Neuron (in vitro differentiated cells): ENCODE measurements at regions not wholly inside any gene's neighbourhood (a gene's known extent, or its start where the extent isn't known, plus 50 kb on each side); places are given as distances from the start of the nearest gene placed in this dataset.

Experiments
- H2AFZ ChIP-seq: one replicate; pipeline ENCODE4 v1.6.1; 2013; ENCODE audit warnings: low read depth, mild to moderate bottlenecking, inconsistent platforms, low read length, moderate library complexity
- H3K27me3 ChIP-seq: one replicate; pipeline ENCODE4 v1.6.1; 2013; ENCODE audit warnings: low read length; ENCODE audit not compliant: insufficient read depth
- H3K36me3 ChIP-seq: one replicate; pipeline ENCODE4 v1.6.1; 2013; ENCODE audit warnings: low read length; ENCODE audit not compliant: insufficient read depth
- H3K4me1 ChIP-seq: one replicate; pipeline ENCODE4 v1.6.1; 2013; ENCODE audit warnings: low read length; ENCODE audit not compliant: insufficient read depth
- H3K4me3 ChIP-seq: 2 replicates; pipeline ENCODE4 v1.5.1; 2013; ENCODE audit warnings: mild to moderate bottlenecking, low read length, moderate library complexity
- H3K9me3 ChIP-seq: one replicate; pipeline ENCODE4 v1.6.1; 2013; ENCODE audit warnings: low read length

GRCh38 chr20:40494248-40494647 lies 194.8 kb downstream of the MAFB start:
- no peak overlapping the region for H3K4me3 ChIP-seq
- H3K27me3 ChIP-seq: no peaks in the 10 kb centered on the region
- no peaks in the 10 kb centered on the region for H3K4me1 ChIP-seq
- no peaks in the 10 kb centered on the region for H3K36me3 ChIP-seq
- H3K9me3 ChIP-seq: no peaks in the 10 kb centered on the region
- no peak overlapping the region for H2AFZ ChIP-seq

- H3K36me3 ChIP-seq: no peaks in the 10 kb centered on the region
- H2AFZ ChIP-seq: no peak overlapping the region
Observed at GRCh38 chr20:40493549-40493948, 195.5 kb downstream of the MAFB start.

GRCh38 chr20:40493071-40493470 lies 196.0 kb downstream of the MAFB start:
- Histone ChIP-seq H3K9me3 (no peaks in the 10 kb centered on the region), H3K4me3 (no peak overlapping the region), H3K27me3 (no peaks in the 10 kb centered on the region), H2AFZ (no peak overlapping the region), H3K36me3 (no peaks in the 10 kb centered on the region), H3K4me1 (no peaks in the 10 kb centered on the region)

More at GRCh38 chr20:40493549-40493948, 195.5 kb downstream of the MAFB start:
- H3K4me3 ChIP-seq: no peak overlapping the region
- H3K4me1 ChIP-seq: no peaks in the 10 kb centered on the region
- no peaks in the 10 kb centered on the region for H3K9me3 ChIP-seq
- H3K27me3 ChIP-seq: no peaks in the 10 kb centered on the region

- Histone ChIP-seq H3K4me1 (no peaks in the 10 kb centered on the region), H3K27me3 (no peaks in the 10 kb centered on the region), H3K36me3 (no peaks in the 10 kb centered on the region), H2AFZ (no peak overlapping the region), H3K9me3 (no peaks in the 10 kb centered on the region), H3K4me3 (no peak overlapping the region)
Observed at GRCh38 chr20:40491009-40491590, 197.9 kb downstream of the MAFB start.

GRCh38 chr20:40489886-40490285 lies 199.2 kb downstream of the MAFB start:
- H3K27me3 ChIP-seq: no peaks in the 10 kb centered on the region
- H3K4me3 ChIP-seq: no peak overlapping the region
- H3K36me3 ChIP-seq: no peaks in the 10 kb centered on the region
- H3K9me3 ChIP-seq: no peaks in the 10 kb centered on the region
- no peaks in the 10 kb centered on the region for H3K4me1 ChIP-seq
- no peak overlapping the region for H2AFZ ChIP-seq

GRCh38 chr20:40488401-40488800 lies 200.6 kb downstream of the MAFB start:
- Histone ChIP-seq H3K4me1 (no peaks in the 10 kb centered on the region), H2AFZ (no peak overlapping the region)

DNA sequence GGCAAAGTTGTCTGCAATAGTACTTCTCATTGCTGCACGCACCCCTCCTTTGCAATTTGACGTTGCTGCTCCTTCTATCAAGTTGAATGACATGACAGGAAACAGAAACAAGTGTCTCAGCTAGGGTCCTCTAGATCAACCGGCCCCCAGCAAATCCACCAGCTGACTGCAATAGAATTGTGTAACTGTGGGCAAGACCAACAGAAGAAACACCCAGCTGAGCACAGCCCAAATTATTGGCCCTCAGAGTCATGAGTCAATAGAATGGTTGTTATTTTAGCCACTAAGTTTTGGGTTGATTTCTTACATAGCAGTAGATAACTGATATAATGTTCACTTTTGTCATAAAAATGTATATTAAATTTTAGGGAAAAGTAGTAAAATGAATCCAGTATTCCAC lies 202.7 kb downstream of the MAFB start:
- Histone ChIP-seq H3K9me3 (no peaks in the 10 kb centered on the region), H3K27me3 (no peaks in the 10 kb centered on the region), H2AFZ (no peak overlapping the region), H3K4me1 (no peaks in the 10 kb centered on the region), H3K4me3 (no peak overlapping the region), H3K36me3 (no peaks in the 10 kb centered on the region)

More at GRCh38 chr20:40488401-40488800, 200.6 kb downstream of the MAFB start:
- Histone ChIP-seq H3K4me3 (no peak overlapping the region), H3K36me3 (no peaks in the 10 kb centered on the region), H3K27me3 (no peaks in the 10 kb centered on the region), H3K9me3 (no peaks in the 10 kb centered on the region)

DNA sequence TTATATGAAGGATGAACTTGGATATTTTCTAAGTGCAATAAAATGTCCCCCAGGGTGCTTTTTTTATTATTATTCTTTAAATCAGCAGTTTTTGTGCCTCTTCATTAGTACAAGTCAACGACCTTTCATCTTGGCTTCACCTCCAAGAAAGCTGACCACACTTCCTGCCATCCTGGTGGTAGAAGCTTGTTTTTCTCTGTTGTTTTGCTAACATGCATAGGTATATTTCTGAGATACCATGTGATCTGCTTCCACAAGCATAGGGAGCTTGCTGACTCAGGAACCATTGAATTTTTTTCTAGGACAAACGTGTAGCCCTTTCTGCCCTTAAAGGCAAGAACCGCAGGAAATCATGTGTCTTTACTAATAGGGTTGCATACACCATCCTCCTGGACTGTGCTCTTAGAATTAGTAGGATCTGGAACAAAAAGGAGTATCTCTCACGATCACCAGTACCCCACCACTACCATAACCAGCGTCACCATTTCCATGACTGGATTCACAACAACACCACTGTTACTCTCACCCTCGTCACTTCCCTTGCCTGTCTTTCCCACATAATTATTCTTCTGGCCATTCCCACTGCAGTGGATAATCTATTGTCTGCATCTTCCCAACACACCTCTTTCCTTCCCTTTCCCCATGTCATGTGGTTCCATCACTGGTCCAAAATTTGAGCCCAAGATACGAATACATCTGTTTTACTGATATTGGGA lies 207.1 kb downstream of the MAFB start:
- no peaks in the 10 kb centered on the region for H3K36me3 ChIP-seq
- no peak overlapping the region for H3K4me3 ChIP-seq

DNA sequence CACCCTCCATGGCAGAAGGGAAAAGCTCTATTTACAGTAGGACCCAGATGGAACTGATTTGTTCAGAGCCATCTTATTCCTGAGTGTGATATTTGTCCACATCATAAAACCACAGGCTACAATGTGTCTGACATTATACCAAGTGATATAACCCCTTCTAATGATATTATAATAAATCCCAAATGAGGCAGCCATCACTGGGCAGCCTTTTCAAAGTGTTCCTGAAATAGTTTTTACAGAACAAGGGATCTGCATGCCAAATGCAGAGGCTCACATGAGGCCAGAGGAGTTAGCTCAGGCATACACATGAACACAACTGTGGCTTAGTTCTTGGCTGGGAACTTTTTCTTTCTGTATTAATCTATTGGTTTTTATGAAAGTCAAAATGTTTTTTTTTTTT lies 207.7 kb downstream of the MAFB start:
- Histone ChIP-seq H3K4me3 (no peak overlapping the region), H3K36me3 (no peaks in the 10 kb centered on the region), H2AFZ (no peak overlapping the region), H3K4me1 (no peaks in the 10 kb centered on the region), H3K27me3 (no peaks in the 10 kb centered on the region), H3K9me3 (no peaks in the 10 kb centered on the region)

More for the DNA sequence above, 207.1 kb downstream of the MAFB start:
- H3K9me3 ChIP-seq: no peaks in the 10 kb centered on the region
- no peaks in the 10 kb centered on the region for H3K4me1 ChIP-seq
- no peak overlapping the region for H2AFZ ChIP-seq
- H3K27me3 ChIP-seq: no peaks in the 10 kb centered on the region

DNA sequence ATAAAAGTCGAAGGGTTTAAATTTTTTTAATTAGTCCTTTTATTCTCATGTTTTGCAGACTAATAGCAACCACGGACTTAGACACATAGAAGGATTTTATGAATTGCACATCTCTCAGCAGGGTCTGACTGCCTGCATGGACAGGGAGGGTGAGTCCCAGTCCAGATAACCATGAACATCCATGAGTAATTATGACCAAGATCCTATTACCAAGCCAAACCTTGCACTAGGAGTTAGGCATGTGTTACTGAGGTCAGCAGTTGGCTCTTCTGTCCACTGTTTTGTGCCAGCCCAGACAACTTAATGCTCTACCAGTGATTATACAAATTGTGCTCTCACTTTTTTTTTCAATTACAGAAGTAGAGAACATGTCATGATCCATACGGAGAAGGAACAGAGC lies 211.2 kb downstream of the MAFB start:
- no peaks in the 10 kb centered on the region for H3K27me3 ChIP-seq
- H3K4me3 ChIP-seq: no peak overlapping the region
- no peaks in the 10 kb centered on the region for H3K4me1 ChIP-seq
- no peaks in the 10 kb centered on the region for H3K9me3 ChIP-seq
- H2AFZ ChIP-seq: no peak overlapping the region
- no peaks in the 10 kb centered on the region for H3K36me3 ChIP-seq

DNA sequence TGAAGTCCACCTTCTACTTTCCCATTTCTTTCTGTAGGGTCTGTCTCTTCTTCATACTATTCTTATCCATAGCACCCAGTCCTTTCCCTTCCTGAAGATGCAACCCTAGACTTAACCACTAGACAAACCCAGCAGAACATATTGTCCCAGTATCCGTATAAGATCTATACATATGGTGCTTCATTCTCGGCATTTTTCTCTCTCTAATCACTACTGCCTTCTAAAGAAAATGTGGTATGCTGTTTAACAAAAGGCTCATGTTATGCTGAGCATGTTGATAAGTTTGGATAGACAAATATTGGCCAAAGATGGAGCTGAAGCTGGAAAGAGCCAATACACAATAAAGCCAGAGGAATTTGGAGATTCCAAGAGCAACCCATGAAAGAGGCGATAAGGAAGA lies 212.6 kb downstream of the MAFB start:
- Histone ChIP-seq H3K27me3 (no peaks in the 10 kb centered on the region), H3K4me3 (no peak overlapping the region), H3K4me1 (no peaks in the 10 kb centered on the region), H3K36me3 (no peaks in the 10 kb centered on the region), H3K9me3 (no peaks in the 10 kb centered on the region), H2AFZ (no peak overlapping the region)

- H3K27me3 ChIP-seq: no peaks in the 10 kb centered on the region
- no peak overlapping the region for H2AFZ ChIP-seq
- H3K4me1 ChIP-seq: no peaks in the 10 kb centered on the region
- no peak overlapping the region for H3K4me3 ChIP-seq
- H3K9me3 ChIP-seq: no peaks in the 10 kb centered on the region
- no peaks in the 10 kb centered on the region for H3K36me3 ChIP-seq
Observed at GRCh38 chr20:40472905-40473304, 216.1 kb downstream of the MAFB start.

DNA sequence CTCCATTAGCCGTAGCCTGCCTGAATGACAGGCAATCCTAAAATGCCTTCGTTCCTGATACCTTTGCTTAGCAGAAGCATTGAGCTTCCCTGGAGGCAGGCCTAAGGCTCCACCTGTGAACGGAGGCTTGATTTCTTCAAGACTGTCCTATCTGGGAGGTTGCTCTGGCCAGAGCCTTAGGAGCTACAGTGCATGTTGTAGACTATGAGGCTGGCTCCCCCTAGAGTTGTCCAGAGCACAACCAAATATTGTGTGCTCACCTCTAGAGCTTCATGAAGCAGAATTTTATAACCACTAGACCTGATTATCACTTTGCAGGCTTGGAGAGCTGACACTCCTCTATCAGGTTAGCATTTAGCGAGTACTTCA lies 217.8 kb downstream of the MAFB start:
- H3K36me3 ChIP-seq: no peaks in the 10 kb centered on the region
- H2AFZ ChIP-seq: no peak overlapping the region
- H3K27me3 ChIP-seq: no peaks in the 10 kb centered on the region
- H3K4me3 ChIP-seq: no peak overlapping the region
- no peaks in the 10 kb centered on the region for H3K9me3 ChIP-seq
- H3K4me1 ChIP-seq: no peaks in the 10 kb centered on the region
